NCI-H2081 treated with DMSO at 0.1 percent for 48 hours (cell line): ENCODE measurements at regions not wholly inside any gene's neighbourhood (a gene's known extent, or its start where the extent isn't known, plus 50 kb on each side); places are given as distances from the start of the nearest gene placed in this dataset.
A peak's percentile ranks its signal among the peaks of the same experiment; 100 is the strongest.
"Not testable (repeated sequence)": the region's sequence is repeated elsewhere in the genome, so short reads cannot be mapped to it uniquely, and the experiment has no call there.

ENCODE experiments used
- DNase-seq: peaks from one replicate; lab custom pipeline; 2025; lab: John Stamatoyannopoulos, UW

DNA sequence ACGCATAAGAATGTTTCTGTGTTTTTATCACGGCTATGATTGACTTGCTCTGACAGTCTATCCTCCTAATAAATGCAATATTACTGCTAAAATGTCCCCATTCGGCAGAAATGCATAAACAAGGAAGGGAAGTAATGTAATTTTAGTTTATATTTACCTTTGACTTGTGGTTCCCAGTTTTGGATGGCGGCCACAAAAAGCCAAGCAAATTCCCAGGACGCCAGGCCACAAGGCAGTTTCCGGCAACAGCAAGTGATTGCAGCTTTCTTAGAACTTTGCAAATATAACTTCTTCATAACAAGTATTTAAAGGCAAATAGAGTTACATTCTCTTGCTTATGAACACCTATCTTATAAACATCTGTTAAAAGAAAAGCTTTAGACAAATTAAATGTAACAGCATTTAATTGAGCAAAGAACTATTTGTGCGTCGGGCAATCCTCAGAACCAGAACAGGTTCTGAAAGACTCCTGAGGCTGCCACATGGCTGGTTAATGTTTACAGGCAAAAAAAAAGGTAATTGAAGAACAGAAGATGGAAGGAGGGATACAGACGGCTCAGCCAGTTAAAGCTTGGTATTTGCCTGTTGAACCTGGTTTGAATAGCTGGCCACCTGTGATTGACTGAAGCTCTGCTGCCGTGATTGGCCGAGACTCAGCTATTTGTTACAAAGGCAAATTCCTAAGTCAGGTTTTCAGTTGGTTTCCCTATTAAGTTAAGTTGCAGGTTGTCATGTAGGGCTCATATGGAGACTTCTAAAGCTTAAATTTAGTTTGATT lies 80.8 kb downstream of the C21orf91 start:
- DNase-seq, result no peak

DNA sequence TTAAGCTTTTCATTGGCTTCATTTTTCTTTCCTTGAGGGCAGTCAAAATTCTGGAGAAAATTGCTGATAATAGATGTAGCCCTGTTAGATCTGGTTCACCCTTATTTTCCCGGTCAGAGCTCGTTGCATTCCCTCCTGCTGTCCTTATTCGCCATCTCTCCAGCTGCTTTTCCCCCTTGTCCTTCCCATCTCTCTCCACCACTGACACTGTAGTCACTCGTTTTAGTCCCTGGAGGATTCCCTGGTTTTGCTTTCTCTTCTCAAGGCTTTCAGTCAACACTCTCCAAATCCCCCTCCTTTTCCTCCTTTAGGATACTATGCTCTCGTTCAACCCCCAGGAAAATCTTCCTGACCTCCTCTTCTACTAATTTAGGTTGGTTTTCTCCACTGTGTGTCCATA lies 83.1 kb downstream of the C21orf91 start:
- no peak for DNase-seq

DNA sequence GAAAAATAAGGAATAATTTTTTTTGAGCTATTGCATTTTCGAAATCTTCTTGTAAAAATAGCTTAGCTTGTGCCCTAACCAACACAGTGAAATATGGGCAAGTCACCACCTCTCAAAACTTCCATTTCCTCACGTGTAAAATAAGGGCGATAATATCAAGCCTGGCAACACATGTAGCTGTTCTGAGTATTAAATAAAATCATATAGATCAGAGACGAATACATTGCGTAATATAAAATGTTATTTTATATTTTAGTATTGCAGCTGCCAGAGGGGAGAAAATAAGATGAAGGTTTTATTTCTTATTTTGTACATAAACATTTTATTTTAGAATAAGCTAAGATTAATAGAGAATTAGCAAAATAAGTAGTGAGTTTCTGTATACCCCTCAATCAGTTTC lies 85.9 kb downstream of the C21orf91 start:
- DNase-seq, result no peak

DNA sequence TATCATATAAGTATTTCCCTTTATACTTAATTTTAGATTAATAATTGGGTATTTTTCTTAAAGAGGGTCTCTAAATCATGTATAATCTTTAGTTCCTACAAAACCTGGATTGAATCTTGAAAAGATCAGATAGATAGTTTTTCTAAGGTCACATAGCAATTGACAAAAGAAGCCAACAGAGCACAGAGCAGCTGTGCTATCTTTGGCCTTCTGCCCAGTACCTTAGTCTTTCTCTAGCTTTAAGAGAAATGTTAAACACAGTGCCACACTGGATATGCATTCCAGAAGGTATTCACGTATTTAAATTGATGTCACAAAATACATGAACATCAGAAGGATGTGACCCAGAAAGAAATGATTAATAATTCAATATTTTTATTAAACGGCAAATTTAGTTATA lies 86.8 kb downstream of the C21orf91 start:
- DNase-seq, result peak; percentile 24

DNA sequence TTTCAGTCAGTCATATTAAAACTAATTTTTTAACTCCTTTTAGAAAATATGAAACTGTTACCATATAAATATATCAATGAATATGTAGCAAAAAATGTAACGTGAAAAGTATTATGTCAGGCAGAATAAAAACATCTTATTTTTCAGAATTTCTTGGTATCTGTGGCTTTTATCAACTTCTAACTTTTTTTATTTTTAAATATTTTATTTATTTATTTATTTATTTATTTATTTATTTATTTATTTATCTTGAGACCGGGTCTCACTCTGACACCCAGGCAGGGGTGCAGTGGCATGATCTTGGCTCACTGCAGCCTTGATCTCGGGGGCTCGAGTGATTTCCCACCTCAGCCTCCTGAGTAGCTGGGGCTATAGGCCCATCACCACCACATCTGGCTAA lies 87.6 kb downstream of the C21orf91 start:
- DNase-seq, result no peak

DNA sequence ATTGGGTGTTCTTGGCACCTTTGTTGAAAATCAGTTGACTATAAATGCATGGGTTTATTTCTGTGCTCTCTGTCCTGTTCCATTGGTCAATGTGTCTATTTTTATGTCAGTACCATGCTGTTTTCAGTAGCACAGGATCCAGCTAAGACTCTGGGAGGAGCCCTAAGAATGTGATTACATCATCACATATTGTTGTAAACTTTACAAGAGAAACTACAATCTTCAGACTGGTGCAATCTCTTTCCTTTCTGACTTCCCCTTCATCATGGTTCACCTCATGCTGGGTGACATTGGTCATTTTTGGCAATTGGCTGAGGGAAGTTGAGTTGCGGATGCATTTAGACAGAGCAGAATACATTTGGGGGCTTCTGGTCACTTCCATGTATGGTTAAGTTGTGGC lies 88.4 kb downstream of the C21orf91 start:
- DNase-seq, result no peak

DNA sequence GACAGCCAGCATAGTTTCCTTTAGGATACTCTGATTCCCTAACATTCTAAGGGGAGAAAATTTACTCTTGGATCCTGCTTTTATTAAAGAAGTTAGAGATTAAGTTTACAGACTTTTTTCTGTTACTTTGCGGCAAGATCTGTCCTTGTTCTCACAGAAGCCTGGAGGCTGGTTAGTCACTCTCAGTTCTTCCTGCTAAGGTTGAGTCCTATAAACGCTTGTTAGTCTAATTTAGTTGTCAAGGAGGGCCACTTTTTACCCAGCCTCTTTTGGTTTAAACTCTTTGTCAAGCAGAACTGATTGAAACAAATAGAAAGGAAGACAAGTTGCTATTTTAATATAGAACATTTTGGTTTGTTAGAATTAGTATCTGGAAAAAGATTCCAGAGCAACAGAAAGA lies 89.7 kb downstream of the C21orf91 start:
- no peak for DNase-seq

DNA sequence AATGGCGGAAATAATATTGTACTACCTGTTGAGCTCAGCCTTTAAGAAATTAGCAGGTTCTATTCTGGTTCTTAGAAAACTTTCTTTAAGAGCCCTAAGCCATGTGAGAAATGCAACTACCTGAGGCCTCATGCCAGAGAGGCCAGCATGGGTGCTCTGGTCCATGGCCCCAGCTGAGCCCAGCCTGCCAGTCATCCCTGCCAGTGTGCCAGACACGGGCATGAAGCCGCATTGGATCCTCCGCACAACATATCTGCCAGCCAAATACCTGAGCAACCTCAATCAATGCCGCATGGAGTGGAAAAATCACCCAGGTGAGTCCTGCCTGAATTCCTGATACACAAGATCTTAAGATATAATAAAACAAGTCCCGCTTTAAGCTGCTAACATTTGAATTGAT lies 91.8 kb downstream of the C21orf91 start:
- DNase-seq, result no peak

DNA sequence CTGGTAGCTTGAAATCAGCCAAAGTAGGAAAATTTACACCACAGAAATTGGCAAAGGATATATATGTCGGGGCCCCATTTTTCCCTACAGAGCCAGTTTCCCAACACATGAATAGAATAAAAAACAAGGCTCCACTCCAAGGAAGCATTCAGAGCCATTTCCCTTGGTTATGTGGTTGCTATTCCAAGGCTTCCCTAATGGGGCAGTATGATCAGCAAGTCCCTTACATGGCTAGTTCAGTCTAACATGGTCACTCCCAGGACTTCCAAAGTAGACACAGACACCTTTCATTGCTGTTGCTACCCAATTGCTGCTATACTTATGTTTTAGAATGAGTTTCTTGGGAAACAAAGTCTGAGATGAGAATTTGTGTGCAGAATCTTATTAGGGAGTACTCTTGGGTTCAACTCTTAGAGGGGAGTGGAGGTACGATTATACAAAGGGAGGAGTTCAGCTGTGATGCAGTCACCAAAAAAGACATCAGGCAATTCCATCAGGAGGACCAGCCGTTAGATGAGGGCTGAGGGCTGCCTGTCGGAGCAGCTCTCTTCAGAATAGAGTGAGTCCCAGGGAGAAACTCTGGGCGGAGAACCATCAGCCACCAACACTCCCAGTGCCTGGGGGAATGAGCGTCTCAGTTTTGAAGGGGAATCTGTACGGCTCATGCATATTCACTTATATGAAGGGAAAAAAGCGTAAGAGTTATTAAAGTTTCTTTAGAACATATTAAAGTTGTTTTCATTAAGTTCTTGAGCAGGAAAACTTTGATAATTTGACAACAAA lies 92.9 kb downstream of the C21orf91 start:
- no peak for DNase-seq

DNA sequence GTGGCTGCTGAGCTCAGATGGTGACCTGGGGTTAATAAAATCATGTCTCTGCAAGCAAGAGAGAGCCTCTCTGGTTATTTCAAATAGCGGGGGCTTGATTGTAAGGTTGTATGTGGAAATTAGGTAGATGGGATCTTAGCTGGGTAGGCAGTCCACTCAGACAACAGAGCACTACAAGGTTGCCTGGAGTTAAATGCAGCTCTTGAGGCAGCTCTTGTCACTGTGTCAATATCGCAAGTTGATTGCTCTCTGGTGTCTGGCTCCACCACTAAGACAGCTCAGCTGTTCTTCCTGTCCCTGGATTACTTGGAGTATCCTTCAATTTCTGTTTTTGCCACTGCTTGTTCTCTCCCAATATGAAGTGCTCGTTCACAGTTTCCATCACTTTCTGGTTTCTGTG lies 93.8 kb downstream of the C21orf91 start:
- DNase-seq, result no peak

DNA sequence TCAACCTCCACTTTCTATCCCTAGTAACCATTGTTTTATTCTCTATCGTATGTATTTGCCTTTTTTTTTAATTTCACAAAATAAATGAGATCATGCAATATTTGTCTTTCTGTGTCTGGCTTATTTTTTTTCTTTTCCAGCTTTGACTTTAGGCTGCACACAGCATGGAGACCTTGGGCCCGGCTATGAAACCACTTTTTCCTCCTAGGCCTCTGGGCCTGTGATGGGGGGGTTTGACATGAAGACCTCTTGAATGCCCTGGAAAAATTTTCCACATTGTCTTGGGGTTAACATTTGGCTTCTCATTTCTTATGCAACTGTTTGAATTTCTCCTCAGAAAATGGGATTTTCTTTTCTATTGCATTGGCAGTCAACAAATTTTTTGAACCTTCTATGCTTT lies 100.2 kb upstream of the BTG3 start:
- no peak for DNase-seq

DNA sequence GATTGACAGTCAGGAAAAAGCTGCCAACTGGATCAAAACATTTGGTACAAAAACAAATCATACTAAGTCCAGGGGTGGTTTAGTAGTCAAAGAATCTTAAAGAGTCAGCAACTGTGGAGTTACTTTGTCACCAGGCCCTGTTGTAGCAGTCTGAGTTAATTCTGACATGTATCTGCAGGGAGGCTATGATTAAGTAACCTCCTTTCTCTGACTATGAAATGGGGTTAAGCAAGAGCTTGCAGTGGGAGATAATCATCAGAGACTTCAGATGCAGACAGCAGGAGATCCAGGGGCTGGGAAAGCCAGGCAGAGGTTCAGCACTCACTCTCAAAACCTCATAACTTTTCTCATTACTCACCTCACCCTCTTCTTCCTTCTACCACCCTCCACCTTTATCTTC lies 99.2 kb upstream of the BTG3 start:
- no peak for DNase-seq

DNA sequence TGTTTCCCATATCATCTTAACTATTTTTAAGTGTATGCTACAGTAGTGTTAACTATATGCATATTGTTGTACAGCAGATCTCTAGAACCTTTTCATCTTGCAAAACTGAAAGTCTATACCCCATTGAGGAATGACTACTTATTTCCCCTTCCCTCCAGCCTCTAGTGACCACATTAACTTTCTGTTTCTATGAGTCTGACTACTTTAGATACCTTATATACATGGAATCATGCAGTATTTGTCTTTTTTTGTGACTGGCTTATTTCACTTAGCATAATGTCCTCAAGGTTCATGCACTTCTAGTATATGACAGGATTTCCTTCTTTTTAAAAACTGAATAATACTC lies 96.5 kb upstream of the BTG3 start:
- DNase-seq, result no peak

DNA sequence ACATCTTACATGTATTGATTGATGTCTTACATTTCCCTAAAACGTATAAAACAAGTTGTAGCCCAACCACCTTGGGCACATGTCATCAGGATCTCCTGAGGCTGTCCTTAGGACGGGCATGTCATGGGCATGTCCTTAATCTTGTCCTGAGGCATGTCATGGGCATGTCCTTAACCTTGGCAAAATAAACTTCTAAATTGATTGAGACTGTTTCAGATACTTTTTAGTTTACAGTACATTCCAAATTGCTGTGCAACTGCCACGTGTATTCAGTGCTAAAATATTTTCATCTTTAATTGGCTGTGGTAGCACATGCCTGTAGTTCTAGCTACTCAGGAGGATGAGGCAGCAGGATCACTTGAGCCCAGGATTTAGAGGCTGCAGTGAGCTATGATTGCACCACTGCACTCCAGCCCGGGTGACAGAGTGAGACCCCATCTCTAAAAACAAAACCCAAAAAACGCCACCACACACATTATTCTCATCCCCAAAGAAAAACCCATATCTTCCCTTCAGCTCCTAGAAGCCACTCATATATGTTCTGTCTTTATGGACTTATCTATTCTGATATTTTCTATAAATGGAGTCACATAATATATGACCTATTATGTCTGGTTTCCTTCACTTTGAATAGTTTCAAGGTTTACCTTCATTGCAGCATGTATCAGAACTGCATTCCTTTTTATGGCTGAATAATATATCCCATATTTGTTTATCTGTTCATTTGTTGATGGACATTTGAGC lies 96.0 kb upstream of the BTG3 start:
- no peak for DNase-seq

DNA sequence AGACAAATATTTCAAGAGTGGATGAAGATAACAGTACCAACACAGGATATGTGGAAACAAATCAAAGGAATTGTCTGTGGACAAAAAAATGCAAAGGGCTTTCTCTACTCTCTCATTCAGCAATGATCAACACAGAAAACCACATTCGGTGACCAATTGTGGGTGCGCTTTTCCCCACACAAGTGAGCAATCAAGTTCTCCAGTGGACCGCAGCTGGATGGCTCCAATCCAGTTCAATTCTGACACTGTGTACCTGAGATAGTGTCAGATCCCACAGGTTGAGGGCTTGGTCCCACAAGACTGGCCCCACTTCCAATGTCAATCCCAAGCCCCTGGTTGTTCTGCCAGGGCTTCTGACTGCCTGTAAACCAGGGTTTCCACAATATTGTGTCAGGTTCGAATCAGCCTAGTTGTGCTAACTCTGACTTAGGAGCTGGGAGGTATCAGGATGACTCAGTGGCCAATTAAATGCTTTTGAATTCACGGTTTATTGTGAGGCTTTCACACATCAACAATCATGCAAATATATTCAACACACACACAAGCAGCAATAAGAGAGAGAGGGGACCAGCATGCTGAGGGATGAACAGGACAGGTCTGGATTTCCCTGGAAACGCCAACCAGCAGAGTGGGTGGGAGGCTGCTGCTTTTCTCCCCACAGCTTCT lies 87.0 kb upstream of the BTG3 start:
- no peak for DNase-seq

DNA sequence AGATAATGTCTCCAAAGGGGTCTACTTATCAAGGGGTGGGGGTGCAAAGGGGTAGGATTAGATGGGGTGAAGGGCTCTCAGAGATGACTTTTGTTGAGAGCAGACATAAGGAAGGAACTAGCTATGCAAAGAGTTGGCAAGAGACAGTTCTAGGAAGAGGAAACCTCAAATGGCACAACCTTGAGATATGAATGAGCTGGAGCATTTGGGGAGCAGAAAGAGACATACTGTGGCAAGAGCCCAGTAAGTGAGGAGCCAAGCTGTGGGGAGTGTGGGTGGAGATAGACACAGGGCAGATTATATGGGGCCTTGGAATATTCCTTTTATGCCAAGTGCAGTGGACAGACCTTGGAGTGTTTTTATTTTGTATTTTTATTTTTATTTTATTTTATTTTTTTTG lies 84.8 kb upstream of the BTG3 start:
- DNase-seq, result no peak

DNA sequence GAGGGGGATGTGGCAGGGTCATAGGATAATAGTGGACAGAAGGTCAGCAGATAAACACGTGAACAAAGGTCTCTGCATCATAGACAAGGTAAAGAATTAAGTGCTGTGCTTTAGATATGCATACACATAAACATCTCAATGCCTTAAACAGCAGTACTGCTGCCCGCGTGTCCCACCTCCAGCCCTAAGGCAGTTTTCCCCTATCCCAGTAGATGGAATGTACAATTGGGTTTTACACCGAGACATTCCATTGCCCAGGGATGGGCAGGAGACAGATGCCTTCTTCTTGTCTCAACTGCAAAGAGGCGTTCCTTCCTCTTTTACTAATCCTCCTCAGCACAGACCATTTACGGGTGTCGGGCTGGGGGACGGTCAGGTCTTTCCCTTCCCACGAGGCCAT lies 81.7 kb upstream of the BTG3 start:
- DNase-seq, result not testable (repeated sequence)

DNA sequence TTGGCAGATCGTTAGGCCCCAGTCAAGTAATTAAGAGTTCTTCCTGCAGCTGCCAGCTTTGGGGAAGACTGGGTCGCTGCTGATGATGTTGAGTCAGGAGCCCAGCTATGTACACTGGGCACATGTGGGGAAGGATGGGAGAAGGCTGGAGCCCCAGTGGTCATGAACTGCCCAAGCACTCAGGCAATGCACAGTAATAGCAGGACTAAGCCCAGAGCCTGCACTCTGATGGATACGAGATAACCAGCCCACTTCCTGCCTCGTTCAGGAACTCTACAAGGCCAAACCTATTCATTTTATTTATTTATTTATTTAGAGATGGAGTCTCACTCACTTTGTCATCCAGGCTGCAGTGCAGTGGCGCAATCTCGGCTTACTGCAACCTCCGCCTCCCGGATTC lies 81.1 kb upstream of the BTG3 start:
- DNase-seq, result no peak

DNA sequence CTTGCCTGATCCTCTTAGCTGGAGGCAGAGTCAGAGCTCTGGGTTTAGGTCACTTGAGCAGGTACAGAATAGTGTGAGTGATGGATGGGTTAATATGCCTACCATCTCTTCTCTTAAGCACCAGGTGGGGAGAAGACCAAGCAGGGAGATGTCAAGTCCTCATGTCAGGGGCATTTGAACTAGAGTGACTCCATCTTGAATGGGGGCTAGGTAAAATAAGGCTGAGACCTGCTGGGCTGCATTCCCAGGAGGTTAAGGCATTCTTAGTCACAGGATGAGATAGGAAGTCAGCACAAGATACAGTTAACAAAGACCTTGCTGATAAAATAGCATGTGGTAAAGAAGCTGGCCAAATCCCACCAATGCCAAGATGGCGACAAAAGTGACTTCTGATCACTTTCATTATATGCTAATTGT lies 77.4 kb upstream of the BTG3 start:
- no peak for DNase-seq

DNA sequence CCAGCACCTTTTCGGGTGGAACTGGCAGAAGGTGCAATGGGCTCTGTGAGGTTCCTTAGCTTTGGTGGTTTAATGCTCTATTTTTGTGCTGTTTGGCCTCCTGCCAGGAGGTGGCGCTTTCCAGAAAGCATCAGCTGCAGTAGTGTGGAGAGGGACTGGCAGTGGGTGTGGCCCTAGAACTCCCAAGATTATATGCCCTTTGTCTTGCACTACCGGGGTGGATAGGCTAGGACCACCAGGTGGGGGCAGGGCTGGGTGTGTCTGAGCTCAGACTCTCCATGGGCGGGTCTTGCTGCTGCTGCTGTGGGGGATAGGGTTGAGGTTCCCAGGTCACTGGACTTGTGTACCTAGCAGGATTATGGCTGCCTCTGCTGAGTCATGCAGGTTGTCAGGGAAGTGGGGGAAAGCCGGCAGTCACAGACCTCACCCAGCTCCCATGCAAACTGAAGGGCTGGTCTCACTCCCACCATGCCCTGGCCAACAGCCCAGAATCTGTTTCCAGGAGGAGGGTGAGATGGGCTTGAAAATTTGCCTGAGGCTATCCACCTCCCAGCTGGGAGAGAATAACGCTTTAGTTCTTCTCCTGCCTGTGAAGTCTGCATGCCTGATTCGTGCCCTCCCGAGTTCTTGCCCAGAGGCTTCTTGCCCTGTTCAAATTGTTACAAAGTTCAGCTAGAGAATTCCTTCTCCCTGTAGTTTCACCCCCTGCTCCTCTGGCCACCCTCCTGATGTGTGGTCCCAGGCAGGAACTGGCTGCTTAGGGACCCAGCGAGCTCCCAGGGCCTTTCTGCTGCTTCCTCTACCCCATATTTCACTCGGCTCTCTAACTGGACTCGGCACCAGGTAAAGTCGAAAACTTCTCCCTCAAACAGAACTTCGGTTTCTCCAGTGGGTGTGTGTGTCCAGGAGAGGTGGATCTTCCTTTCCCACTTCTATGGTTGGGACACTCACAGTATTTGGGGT lies 76.5 kb upstream of the BTG3 start:
- DNase-seq, result peak; percentile 65

DNA sequence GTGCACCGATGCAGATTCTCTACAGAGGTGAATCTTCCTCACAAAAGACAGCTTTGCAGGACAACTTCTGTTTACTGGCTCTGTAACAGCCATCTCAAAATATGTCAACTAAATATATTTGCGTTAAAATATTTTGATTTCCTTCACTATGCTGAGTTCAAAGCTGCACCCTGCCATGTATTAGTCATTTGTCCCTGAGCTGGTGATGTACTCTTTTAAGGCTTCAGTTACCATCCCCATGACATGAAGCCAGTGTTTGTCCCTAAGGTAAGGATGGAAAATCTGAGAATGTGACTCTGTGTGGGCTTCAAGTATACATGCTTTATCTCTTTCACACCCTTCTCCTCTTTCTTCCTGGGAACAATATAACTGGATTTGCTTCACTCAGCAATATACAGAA lies 70.2 kb upstream of the BTG3 start:
- DNase-seq, result no peak
